Panc1 (cell line): ENCODE measurements at regions not wholly inside any gene's neighbourhood (a gene's known extent, or its start where the extent isn't known, plus 50 kb on each side); places are given as distances from the start of the nearest gene placed in this dataset.

Source experiments
- ATAC-seq: fragments of 200-7000 bp; cut with Tn5 transposase; 2 replicates; pipeline ENCODE4 v1.9.1; 2020; ENCODE audit warnings: mild to moderate bottlenecking, moderate library complexity
- BruUV-seq: library from RNA; stranded (reverse); fragments of 400-500 nt; replicated peaks from 2 replicates; lab custom pipeline; 2021; lab: Mats Ljungman, UMichigan
- CTCF ChIA-PET: fragments of 300-600 bp; sonication (Branson Sonifier 250); formaldehyde crosslinking; loops from one replicate; lab custom pipeline; 2022; ENCODE audit warnings: antibody characterized with exemption; lab: Charles Lee
- POLR2A ChIA-PET: fragments of 300-600 bp; sonication (Branson Sonifier 250); formaldehyde crosslinking; loops from one replicate; lab custom pipeline; 2022; ENCODE audit warnings: antibody characterized with exemption; lab: Charles Lee
- DNase-seq: peaks from one replicate; pipeline ENCODE4 v3.0.0-alpha.2; 2010; ENCODE audit warnings: low read depth, low spot score
- H3K27ac ChIP-seq: 2 replicates; pipeline ENCODE4 v1.5.1; 2011; ENCODE audit warnings: mild to moderate bottlenecking, low read length, inconsistent platforms
- H3K27me3 ChIP-seq: fragments of 200-500 bp; sonication (Bioruptor generic); 2 replicates; pipeline ENCODE4 v1.6.0; 2014; ENCODE audit warnings: low read length, inconsistent platforms; ENCODE audit not compliant: control insufficient read depth, insufficient read depth
- H3K36me3 ChIP-seq: fragments of 200-500 bp; sonication (Bioruptor generic); 2 replicates; pipeline ENCODE4 v1.5.1; 2014; ENCODE audit warnings: inconsistent platforms, mild to moderate bottlenecking, low read length, moderate library complexity; ENCODE audit not compliant: control insufficient read depth, insufficient read depth
- H3K4me1 ChIP-seq: 2 replicates; pipeline ENCODE4 v1.5.1; 2011; ENCODE audit warnings: inconsistent platforms, mild to moderate bottlenecking, low read length, moderate library complexity; ENCODE audit not compliant: control insufficient read depth, insufficient read depth
- H3K4me3 ChIP-seq, 2 experiments: 2 replicates each; pipeline ENCODE4 v1.5.1; 2011 to 2012; ENCODE audit warnings: low read depth in 2 of 2, low read length in 2 of 2, mild to moderate bottlenecking in 2 of 2, inconsistent platforms in 1 of 2, moderate library complexity in 1 of 2
- H3K9me3 ChIP-seq: fragments of 200-500 bp; sonication (Bioruptor generic); 2 replicates; pipeline ENCODE4 v1.5.1; 2014; ENCODE audit warnings: low read depth, mild to moderate bottlenecking, inconsistent platforms, low read length, moderate library complexity; ENCODE audit not compliant: control insufficient read depth, insufficient read depth
- CTCF ChIP-seq: fragments of 450-650 bp; IDR thresholded peaks from 2 replicates; pipeline ENCODE4 v1.5.1; 2017; ENCODE audit warnings: mild to moderate bottlenecking
- POLR2AphosphoS5 ChIP-seq: IDR thresholded peaks from 2 replicates; pipeline ENCODE4 v1.6.1; 2012; ENCODE audit warnings: mild to moderate bottlenecking, low read depth, low read length, moderate library complexity
- REST ChIP-seq, 2 experiments: IDR thresholded peaks; 2 replicates each; pipeline ENCODE4 v1.6.1; 2011 to 2012; ENCODE audit warnings: low read depth in 2 of 2, control low read depth in 1 of 2, low read length in 1 of 2, mild to moderate bottlenecking in 1 of 2, moderate library complexity in 1 of 2; ENCODE audit not compliant: insufficient read depth in 1 of 2
- SIN3A ChIP-seq: IDR thresholded peaks from 2 replicates; pipeline ENCODE4 v1.6.1; 2012; ENCODE audit warnings: low read depth, mild to moderate bottlenecking, low read length, moderate library complexity, borderline replicate concordance; ENCODE audit not compliant: insufficient read depth
- TCF7L2 ChIP-seq: IDR thresholded peaks from 2 replicates; pipeline ENCODE4 v1.6.1; 2011; ENCODE audit warnings: mild to moderate bottlenecking, low read depth, low read length, inconsistent platforms
- in situ Hi-C: cut with HindIII; loops from 2 replicates; pipeline ENCODE4 v1.10.0; 2016; ENCODE audit warnings: low sequenced_read_pairs, low pct_unique_long_range_greater_than_20kb
- intact Hi-C: fragments of 100-400 bp; cut with micrococcal nuclease; formaldehyde crosslinking; loops from one replicate; pipeline ENCODE4 v1.10.0; 2022; ENCODE audit not compliant: unreplicated experiment

- ATAC-seq = no peak
- TF ChIP-seq TCF7L2 (no peak), CTCF (no peak), SIN3A (no peak), REST (IDR thresholded peaks at IDR 0.05; ENCODE audit: insufficient read depth in 1 of 2, low read depth in 2 of 2, low read length in 1 of 2) (no peak), POLR2AphosphoS5 (no peak)
- in situ Hi-C loops = no loop called here
- DNase-seq = no peak
- BruUV-seq = no TSS peak
- H3K9me3 ChIP-seq = no peaks in the 10 kb centered on the region
- no peak overlapping the region for H3K4me3 ChIP-seq
- no peaks in the 10 kb centered on the region for H3K36me3 ChIP-seq
- no peaks in the 10 kb centered on the region for H3K27me3 ChIP-seq
- H3K27ac ChIP-seq = no peak overlapping the region
- POLR2A ChIA-PET = no interaction called here
- intact Hi-C loops = no loop called here
- CTCF ChIA-PET = no interaction called here
- no peaks in the 10 kb centered on the region for H3K4me1 ChIP-seq
Measured at GRCh38 chr12:78645956-78646355, 218.6 kb upstream of the SYT1 start.

- in situ Hi-C loops (no loop called here), intact Hi-C loops (no loop called here)
- BruUV-seq = no TSS peak
- Histone ChIP-seq H3K4me1 (no peaks in the 10 kb centered on the region), H3K27me3 (no peaks in the 10 kb centered on the region), H3K9me3 (no peaks in the 10 kb centered on the region), H3K4me3 (no peak overlapping the region), H3K36me3 (no peaks in the 10 kb centered on the region), H3K27ac (no peak overlapping the region)
- ATAC-seq = no peak
- DNase-seq = no peak
- ChIA-PET POLR2A (no interaction called here), CTCF (no interaction called here)
- TF ChIP-seq TCF7L2 (no peak), CTCF (no peak)
Measured at GRCh38 chr12:78651755-78652154, 212.8 kb upstream of the SYT1 start.

- TF ChIP-seq REST (IDR thresholded peaks at IDR 0.05; ENCODE audit: insufficient read depth in 1 of 2, low read depth in 2 of 2, low read length in 1 of 2) (no peak), POLR2AphosphoS5 (no peak), TCF7L2 (no peak), SIN3A (no peak), CTCF (no peak)
- no TSS peak for BruUV-seq
- H3K4me3 ChIP-seq = no peak overlapping the region
- in situ Hi-C loops (no loop called here), intact Hi-C loops (no loop called here)
- no peaks in the 10 kb centered on the region for H3K9me3 ChIP-seq
- POLR2A ChIA-PET = no interaction called here
- no peaks in the 10 kb centered on the region for H3K4me1 ChIP-seq
- H3K27me3 ChIP-seq = no peaks in the 10 kb centered on the region
- no peaks in the 10 kb centered on the region for H3K36me3 ChIP-seq
- DNase-seq (no peak), ATAC-seq (no peak)
- H3K27ac ChIP-seq = no peak overlapping the region
- CTCF ChIA-PET = no interaction called here
Measured at GRCh38 chr12:78666584-78666983, 198.0 kb upstream of the SYT1 start.
